ENCODE measurements at regions not wholly inside any gene's neighbourhood (a gene's known extent, or its start where the extent isn't known, plus 50 kb on each side); places are given as distances from the start of the nearest gene placed in this dataset.
"Not testable (repeated sequence)": the region's sequence is repeated elsewhere in the genome, so short reads cannot be mapped to it uniquely, and the experiment has no call there.

- Mint-ChIP-seq H3K9me3 (no peaks in the 10 kb centered on the region), H3K4me3 (no peak overlapping the region), H3K27ac (no peak overlapping the region), H3K4me1 (no peaks in the 10 kb centered on the region), H3K36me3 (ENCODE audit: low read depth) (no peaks in the 10 kb centered on the region), H3K27me3 (ENCODE audit: low read depth, poor library complexity) (no peaks in the 10 kb centered on the region)
- no peak for DNase-seq
- no peak for TF ChIP-seq CTCF (IDR thresholded peaks at IDR 0.05)
Observed at GRCh38 chr2:36190097-36190496, 165.5 kb upstream of the CRIM1 start.

- peaks cover 10% of the 10 kb centered on the region for H3K9me3 Mint-ChIP-seq
- H3K4me3 Mint-ChIP-seq, result no peak overlapping the region
- no peak for DNase-seq
- peaks cover 3% of the 10 kb centered on the region for H3K36me3 Mint-ChIP-seq (ENCODE audit: low read depth)
- H3K4me1 Mint-ChIP-seq, result no peaks in the 10 kb centered on the region
- no peak overlapping the region for H3K27ac Mint-ChIP-seq
- no peaks in the 10 kb centered on the region for H3K27me3 Mint-ChIP-seq (ENCODE audit: low read depth, poor library complexity)
- no peak for TF ChIP-seq CTCF (IDR thresholded peaks at IDR 0.05)
Observed at GRCh38 chr2:36185624-36186023, 170.0 kb upstream of the CRIM1 start.

- no peak for TF ChIP-seq CTCF (IDR thresholded peaks at IDR 0.05)
- Mint-ChIP-seq H3K27ac (no peak overlapping the region), H3K4me1 (no peaks in the 10 kb centered on the region), H3K36me3 (ENCODE audit: low read depth) (peaks cover 3% of the 10 kb centered on the region), H3K4me3 (no peak overlapping the region), H3K9me3 (peaks cover 11% of the 10 kb centered on the region), H3K27me3 (ENCODE audit: low read depth, poor library complexity) (no peaks in the 10 kb centered on the region)
- DNase-seq, result no peak
Observed at GRCh38 chr2:36184848-36185247, 170.7 kb upstream of the CRIM1 start.

- not testable (repeated sequence) for H3K4me3 Mint-ChIP-seq; H3K4me1 Mint-ChIP-seq; H3K27me3 Mint-ChIP-seq (ENCODE audit: low read depth, poor library complexity)
Observed at GRCh38 chr2:36180789-36181482, 174.6 kb upstream of the CRIM1 start.

GRCh38 chr2:36180293-36180692 is 175.3 kb upstream of the CRIM1 start:
- not testable (repeated sequence) for H3K4me1 Mint-ChIP-seq
- peaks cover 21% of the 10 kb centered on the region for H3K9me3 Mint-ChIP-seq

More at GRCh38 chr2:36180789-36181482, 174.6 kb upstream of the CRIM1 start:
- H3K36me3 Mint-ChIP-seq (ENCODE audit: low read depth); H3K27ac Mint-ChIP-seq; DNase-seq: not testable (repeated sequence)
- peaks cover 21% of the 10 kb centered on the region for H3K9me3 Mint-ChIP-seq

GRCh38 chr2:36179668-36180269 is 175.8 kb upstream of the CRIM1 start:
- H3K36me3 Mint-ChIP-seq (ENCODE audit: low read depth); H3K27ac Mint-ChIP-seq; H3K27me3 Mint-ChIP-seq (ENCODE audit: low read depth, poor library complexity); DNase-seq; H3K4me1 Mint-ChIP-seq; H3K4me3 Mint-ChIP-seq: not testable (repeated sequence)
- peaks cover 21% of the 10 kb centered on the region for H3K9me3 Mint-ChIP-seq

More at GRCh38 chr2:36180293-36180692, 175.3 kb upstream of the CRIM1 start:
- H3K27me3 Mint-ChIP-seq (ENCODE audit: low read depth, poor library complexity); H3K27ac Mint-ChIP-seq; H3K36me3 Mint-ChIP-seq (ENCODE audit: low read depth); DNase-seq; H3K4me3 Mint-ChIP-seq: not testable (repeated sequence)

GRCh38 chr2:36178384-36178783 is 177.2 kb upstream of the CRIM1 start:
- peaks cover 4% of the 10 kb centered on the region for H3K27me3 Mint-ChIP-seq (ENCODE audit: low read depth, poor library complexity)
- H3K27ac Mint-ChIP-seq, result no peak overlapping the region
- no peak for DNase-seq
- peaks cover 3% of the 10 kb centered on the region for H3K36me3 Mint-ChIP-seq (ENCODE audit: low read depth)
- H3K4me3 Mint-ChIP-seq, result no peak overlapping the region
- peaks cover 21% of the 10 kb centered on the region for H3K9me3 Mint-ChIP-seq
- TF ChIP-seq CTCF (IDR thresholded peaks at IDR 0.05), result no peak
- H3K4me1 Mint-ChIP-seq, result peaks cover 5% of the 10 kb centered on the region

Measured in nephron progenitor cell (in vitro differentiated cells).